GM19455 (cell line): ENCODE measurements at regions not wholly inside any gene's neighbourhood (a gene's known extent, or its start where the extent isn't known, plus 50 kb on each side); places are given as distances from the start of the nearest gene placed in this dataset.
"Not testable (repeated sequence)": the region's sequence is repeated elsewhere in the genome, so short reads cannot be mapped to it uniquely, and the experiment has no call there.

Experiments used
- ATAC-seq: cut with Tn5 transposase; IDR thresholded peaks from one replicate; pipeline ENCODE4 v1.9.1; 2021; ENCODE audit not compliant: unreplicated experiment

- ATAC-seq = no peak
These were observed 182.2 kb upstream of the TNC start for GRCh38 chr9:115300116-115300515.

GRCh38 chr9:115300874-115301273 lies 182.9 kb upstream of the TNC start:
- ATAC-seq = no peak

GRCh38 chr9:115301581-115301980 lies 183.6 kb upstream of the TNC start:
- ATAC-seq = no peak

- ATAC-seq = no peak
These were observed 187.6 kb upstream of the TNC start for GRCh38 chr9:115305543-115305942.

- ATAC-seq = no peak
These were observed 188.9 kb upstream of the TNC start for GRCh38 chr9:115306865-115307264.

GRCh38 chr9:115313545-115313944 lies 195.6 kb upstream of the TNC start:
- ATAC-seq = no peak

GRCh38 chr9:115326461-115326860 lies 208.5 kb upstream of the TNC start:
- no peak for ATAC-seq

GRCh38 chr9:115327436-115328122 lies 209.6 kb upstream of the TNC start:
- ATAC-seq = no peak

- no peak for ATAC-seq
These were observed 210.3 kb upstream of the TNC start for GRCh38 chr9:115328228-115328627.

- ATAC-seq = no peak
These were observed 210.7 kb upstream of the TNC start for GRCh38 chr9:115328677-115329076.

GRCh38 chr9:115333277-115334070 lies 215.5 kb upstream of the TNC start:
- no peak for ATAC-seq

GRCh38 chr9:115335439-115335838 lies 217.5 kb upstream of the TNC start:
- no peak for ATAC-seq

GRCh38 chr9:115340314-115340713 lies 222.4 kb upstream of the TNC start:
- no peak for ATAC-seq

GRCh38 chr9:115341426-115341825 lies 223.5 kb upstream of the TNC start:
- no peak for ATAC-seq

- not testable (repeated sequence) for ATAC-seq
These were observed 229.8 kb upstream of the TNC start for GRCh38 chr9:115347776-115348175.

- not testable (repeated sequence) for ATAC-seq
These were observed 231.0 kb upstream of the TNC start for GRCh38 chr9:115348936-115349335.

- ATAC-seq = no peak
These were observed 231.6 kb upstream of the TNC start for GRCh38 chr9:115349542-115349941.

- ATAC-seq = no peak
These were observed 232.6 kb upstream of the TNC start for GRCh38 chr9:115350548-115350947.

- no peak for ATAC-seq
These were observed 235.7 kb upstream of the TNC start for GRCh38 chr9:115353681-115354080.

GRCh38 chr9:115357821-115358220 lies 239.9 kb upstream of the TNC start:
- no peak for ATAC-seq

GRCh38 chr9:115359017-115359780 lies 241.2 kb upstream of the TNC start:
- ATAC-seq = no peak

- no peak for ATAC-seq
These were observed 242.2 kb upstream of the TNC start for GRCh38 chr9:115360122-115360521.
